ENCODE measurements at regions not wholly inside any gene's neighbourhood (a gene's known extent, or its start where the extent isn't known, plus 50 kb on each side); places are given as distances from the start of the nearest gene placed in this dataset.

DNA sequence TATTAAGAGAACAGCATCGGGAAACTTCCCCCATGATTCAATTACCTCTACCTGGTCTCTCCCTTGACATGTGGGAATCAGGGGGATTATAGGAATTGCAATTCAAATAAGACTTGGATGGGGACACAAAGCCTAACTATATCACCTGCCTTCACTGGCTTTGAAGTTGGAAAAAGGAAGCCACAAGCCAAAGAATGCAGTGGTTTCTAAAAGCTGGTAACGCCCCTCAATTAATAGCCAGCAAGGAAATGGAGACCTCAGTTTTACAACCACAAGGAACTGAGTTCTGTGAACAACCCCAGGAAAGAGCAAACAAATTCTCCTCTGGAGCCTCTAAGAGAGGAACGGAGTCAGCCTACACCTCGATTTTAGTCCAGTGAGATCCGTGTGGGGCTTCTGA lies 244.1 kb downstream of the TFAP2A start:
- TF ChIP-seq GATA2 (IDR thresholded peaks at IDR 0.05; ENCODE audit: low read depth, low read length): no peak
- no peak for TF ChIP-seq GATA3 (IDR thresholded peaks at IDR 0.05; ENCODE audit: low read depth, low read length)

Measured in SH-SY5Y (cell line).